Lower leg skin (tissue), 3 donors: ENCODE measurements at regions not wholly inside any gene's neighbourhood (a gene's known extent, or its start where the extent isn't known, plus 50 kb on each side); places are given as distances from the start of the nearest gene placed in this dataset.

Experiments used
- CTCF ChIP-seq, 3 donors: fragments of 450-650 bp; IDR thresholded peaks; one replicate each; pipeline ENCODE4 v1.5.1; 2016; ENCODE audit warnings: antibody characterized with exemption in 3 of 3, mild to moderate bottlenecking in 3 of 3, moderate library complexity in 2 of 3
- POLR2A ChIP-seq, 2 donors: fragments of 450-650 bp; IDR thresholded peaks; one replicate each; pipeline ENCODE4 v1.6.1; 2016 to 2017; ENCODE audit warnings: antibody characterized with exemption in 2 of 2, mild to moderate bottlenecking in 1 of 2, moderate library complexity in 1 of 2

GRCh38 chr13:82900453-82900852 is 981.8 kb downstream of the SLITRK1 start:
- TF ChIP-seq CTCF (IDR thresholded peaks at IDR 0.05) (no peak), POLR2A (IDR thresholded peaks at IDR 0.05) (no peak)
